ENCODE measurements at regions not wholly inside any gene's neighbourhood (a gene's known extent, or its start where the extent isn't known, plus 50 kb on each side); places are given as distances from the start of the nearest gene placed in this dataset.
"Not testable (repeated sequence)": the region's sequence is repeated elsewhere in the genome, so short reads cannot be mapped to it uniquely, and the experiment has no call there.

DNA sequence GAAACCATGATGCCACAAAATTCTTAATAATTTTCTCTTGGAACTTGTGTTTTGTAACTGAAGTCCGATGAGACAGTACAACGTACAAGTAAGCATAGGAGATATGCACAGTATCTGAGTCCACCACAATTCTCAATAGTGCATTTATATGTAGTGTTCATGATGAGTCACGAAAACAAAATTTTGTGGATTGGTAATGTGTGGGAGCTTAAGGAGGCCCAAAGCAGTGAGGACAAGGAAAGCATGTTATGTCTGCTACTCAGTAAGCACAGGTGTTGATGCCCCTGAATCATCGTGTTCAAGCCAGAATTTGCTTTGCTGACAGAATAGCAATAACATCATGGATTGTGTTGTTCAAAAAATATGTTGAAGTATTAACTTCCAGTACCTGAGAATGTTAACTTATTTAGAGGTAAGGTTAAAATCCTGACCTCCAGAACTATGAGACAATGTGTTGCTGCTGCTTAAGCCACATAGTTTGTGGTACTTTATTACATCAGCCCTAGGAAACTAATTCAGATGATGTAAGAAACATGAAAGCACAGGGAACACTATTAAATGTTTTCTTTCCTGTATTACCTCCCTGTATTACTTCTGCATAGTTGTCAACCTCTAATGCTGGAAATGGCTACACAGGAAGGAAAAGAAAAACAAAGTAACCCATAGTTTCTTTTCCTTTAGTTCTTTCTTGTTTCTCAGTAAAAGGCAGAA, 201.3 kb downstream of the SLITRK6 start:
- no peak for DNase-seq

GRCh38 chr13:85592211-85592610, 207.0 kb downstream of the SLITRK6 start:
- no peak for DNase-seq

DNA sequence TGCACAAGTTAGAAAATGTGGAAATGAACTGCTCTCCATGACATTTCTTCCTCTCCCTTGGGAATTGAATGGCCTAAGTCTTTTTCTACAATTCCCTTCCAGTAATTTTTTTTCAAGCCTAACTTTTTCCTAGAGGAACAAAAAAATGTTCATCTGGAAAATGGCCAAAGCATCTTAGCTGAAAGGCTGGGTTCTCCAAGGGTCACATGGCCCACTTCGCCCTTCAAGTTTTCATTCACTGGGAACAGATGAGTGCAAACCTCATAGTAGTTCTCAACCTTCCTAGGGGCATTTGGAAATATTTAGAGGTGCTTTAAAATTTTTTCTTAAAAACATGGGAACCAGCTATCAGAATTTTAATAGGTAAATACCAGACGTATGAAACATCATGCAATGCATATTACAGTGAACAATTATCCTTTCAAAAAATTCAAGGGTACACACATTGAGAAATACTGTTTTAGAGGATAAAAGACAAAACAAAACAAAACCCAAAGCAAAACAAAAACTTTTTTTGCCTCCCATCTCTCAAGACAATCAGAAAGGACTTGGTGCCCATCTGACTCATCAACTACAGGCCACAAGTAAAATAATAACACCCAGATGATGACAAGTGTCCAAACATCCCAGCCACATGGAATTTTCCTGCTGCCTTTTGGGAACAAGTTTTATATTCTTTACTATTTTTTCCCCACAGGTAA, 208.8 kb downstream of the SLITRK6 start:
- no peak for DNase-seq

DNA sequence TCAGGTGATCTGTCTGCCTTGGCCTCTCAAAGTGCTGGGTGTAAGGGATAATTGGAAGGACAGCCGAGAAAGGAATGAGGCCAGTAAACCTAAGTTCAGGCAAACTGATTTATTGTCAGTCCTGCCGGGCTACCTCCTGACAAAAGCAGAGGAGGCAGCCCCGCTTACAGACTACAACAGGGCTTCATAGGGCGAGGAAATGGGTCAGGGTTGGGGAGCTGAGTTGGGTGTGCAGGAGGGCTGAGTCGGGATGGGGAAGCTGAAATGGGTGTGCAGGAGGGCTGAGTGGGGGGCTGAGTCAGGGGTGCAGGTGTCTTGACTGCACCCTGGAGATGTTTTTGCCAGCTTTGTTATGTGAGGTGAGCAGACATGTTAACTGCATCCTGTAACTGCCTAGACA, 210.2 kb downstream of the SLITRK6 start:
- DNase-seq, result no peak

GRCh38 chr13:85588359-85588758, 210.9 kb downstream of the SLITRK6 start:
- no peak for DNase-seq

DNA sequence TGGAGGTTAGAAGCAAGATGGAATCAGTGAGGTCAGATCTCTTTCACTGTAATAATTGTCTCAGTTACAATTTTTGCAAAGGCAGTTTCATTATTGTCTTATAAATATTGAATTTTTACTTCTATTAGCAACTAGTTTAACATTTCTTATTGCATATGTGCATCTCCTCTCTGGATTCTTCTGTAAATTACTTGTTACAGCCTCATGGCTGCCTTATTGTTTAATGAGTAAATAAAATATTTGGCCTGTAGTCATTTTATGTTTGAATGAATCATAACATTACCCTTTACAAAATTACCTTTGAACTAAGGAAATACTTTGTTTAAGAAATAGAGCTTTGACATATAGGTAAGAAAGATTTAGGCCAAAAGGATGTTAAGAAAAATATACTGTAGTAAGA, 212.4 kb downstream of the SLITRK6 start:
- DNase-seq, result no peak

DNA sequence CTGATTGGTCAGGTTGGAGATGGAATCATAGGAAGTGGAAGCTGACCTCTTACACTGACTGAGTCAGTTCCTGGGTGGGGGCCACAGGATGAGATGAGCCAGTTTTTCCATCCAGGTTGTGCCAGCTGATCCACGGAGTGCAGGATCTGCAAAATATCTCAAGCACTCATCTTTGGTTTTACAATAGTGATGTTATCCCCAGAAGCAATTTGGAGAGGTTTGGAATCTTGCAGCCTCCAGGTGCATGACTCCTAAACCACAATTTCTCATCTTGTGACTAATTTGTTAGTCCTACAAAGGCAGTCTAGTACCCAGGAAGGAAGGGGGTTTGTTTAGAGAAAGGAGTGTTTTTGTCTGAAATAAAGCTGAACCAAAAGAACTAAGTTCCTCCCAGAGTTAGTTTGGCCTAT, 212.8 kb downstream of the SLITRK6 start:
- DNase-seq, result no peak

- no peak for DNase-seq
These were observed 216.3 kb downstream of the SLITRK6 start for GRCh38 chr13:85582890-85583289.

GRCh38 chr13:85575110-85575509, 224.1 kb downstream of the SLITRK6 start:
- DNase-seq, result no peak

DNA sequence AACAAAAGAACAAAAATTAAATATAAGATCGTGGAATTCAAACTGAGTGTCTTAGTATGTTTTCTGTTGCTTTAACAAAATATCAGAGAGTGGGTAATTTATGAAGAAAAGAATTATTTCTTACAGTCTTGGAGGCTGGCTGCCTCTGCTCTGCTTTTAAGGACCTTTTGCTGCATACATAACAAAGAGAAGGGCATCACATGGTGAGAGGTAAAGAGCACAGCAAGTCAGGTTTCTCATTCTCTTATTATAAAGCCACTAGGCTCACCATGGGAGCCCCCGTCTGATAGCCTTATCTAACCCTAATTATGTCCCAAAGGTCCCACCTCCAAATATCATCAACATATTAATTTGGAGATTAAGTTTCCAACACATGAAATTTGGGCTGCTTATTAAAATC, 231.3 kb downstream of the SLITRK6 start:
- DNase-seq, result no peak

DNA sequence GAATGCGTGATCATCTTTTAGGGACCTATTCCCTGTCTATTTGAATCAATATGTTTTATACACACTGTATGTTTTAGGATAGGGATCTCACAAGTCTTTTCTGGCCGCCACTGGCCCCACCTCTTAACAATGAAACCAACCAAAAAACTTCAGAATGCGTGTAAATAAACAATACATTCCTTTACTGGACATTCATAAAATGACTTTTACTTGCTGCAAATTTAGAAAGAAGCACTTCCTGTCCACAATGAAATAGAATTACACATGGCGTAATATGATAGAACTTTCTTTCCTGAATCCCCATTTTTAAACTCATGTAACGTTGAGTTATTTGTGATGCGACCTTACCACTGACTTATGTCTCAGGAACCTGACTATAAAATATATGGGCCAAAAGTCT, 233.6 kb downstream of the SLITRK6 start:
- DNase-seq, result no peak

GRCh38 chr13:85564598-85564997, 234.6 kb downstream of the SLITRK6 start:
- no peak for DNase-seq

DNA sequence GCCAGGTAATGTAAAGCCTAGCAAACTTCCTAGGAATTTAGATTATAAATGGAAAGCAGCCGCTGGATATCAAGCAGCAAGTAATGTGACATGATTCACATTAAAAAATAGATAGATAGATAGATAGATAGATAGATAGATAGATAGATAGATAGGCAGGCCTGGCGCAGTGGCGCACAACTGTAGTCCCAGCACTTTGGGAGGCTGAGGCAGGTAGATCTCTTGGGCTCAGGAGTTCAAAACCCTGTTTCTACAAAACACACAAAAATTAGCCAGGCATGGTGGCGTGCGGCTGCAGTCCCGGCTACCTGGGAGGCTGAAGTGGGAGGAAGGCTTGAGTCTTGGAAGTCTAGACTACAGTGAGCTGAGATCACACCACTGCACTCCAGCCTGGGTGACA, 236.9 kb downstream of the SLITRK6 start:
- DNase-seq, result no peak

DNA sequence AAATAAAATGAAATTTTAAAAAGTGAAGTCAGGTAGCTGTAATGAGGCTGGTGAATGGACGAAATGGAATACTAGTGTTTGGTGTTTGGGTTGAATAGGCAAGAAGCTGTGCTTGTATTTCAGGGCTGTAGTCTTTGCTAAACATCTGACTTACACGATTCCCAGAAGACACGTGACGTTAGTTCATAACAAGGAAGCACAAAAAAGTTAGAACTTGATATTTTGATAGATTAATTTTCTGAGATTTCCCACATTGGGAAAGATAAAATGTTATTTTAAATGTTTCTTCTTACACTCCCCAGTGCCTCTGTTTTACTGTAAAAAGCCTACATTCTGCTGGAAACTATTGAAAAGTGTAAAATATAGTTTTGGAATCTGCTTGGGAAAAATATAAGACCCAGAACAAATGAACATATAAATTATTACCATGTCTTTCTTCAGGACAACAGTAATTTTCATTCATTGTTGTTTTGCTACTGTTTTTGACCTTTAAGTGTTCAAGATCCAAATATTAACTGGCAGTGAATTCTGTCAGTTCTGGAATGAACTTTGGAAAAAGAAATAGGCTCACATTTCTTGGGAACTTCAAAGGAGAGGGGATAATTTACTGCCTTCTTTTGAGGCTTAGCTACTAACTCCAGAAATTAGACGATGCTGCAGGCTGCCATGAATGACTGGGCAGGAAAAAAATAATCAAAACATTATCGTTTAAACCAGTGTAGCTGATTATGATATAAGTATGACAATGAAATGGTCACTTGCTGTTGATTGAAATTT, 241.3 kb downstream of the SLITRK6 start:
- DNase-seq, result no peak

GRCh38 chr13:85551012-85551411, 248.2 kb downstream of the SLITRK6 start:
- no peak for DNase-seq

DNA sequence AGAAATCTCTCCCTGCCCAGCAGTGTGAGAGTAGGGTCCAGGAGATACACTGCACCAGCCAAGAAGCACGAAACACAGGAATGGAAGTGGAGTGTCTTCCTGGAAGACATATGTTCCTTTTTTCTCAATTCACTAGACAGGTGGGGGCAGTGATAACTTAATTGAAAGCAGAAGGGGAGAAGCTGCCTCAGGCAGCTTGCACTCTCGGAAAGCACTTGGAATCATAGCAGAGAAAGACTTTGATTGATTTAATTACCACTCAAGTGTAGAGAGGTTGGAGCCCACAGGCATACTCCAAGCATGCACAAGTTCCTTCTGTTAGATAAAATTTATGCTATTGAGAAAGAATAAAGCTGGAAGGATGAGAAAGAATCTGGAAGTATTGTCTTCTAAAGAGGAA, 249.4 kb downstream of the SLITRK6 start:
- no peak for DNase-seq

- not testable (repeated sequence) for DNase-seq
These were observed 250.4 kb downstream of the SLITRK6 start for GRCh38 chr13:85548845-85549244.

DNA sequence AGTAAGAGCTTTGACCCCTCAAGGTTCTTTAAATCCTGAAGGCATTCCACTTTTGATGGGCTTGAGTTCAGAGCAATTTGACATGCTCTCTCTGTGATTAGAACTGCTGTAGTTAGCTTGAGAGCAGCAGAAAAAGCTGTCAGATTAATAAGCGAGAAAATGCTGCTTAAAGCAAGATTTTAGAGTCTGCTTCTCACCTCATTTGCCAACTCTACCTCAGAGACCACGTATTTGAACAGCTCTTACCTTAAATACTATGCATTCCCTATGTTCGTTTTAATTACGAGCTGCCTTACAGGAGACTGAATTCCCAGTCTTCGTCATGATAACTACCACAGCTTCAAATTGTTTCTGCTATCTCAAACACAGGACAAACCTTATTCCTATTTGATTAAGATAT, 253.4 kb downstream of the SLITRK6 start:
- no peak for DNase-seq

- no peak for DNase-seq
These were observed 254.5 kb downstream of the SLITRK6 start for GRCh38 chr13:85544756-85545155.

- no peak for DNase-seq
These were observed 256.1 kb downstream of the SLITRK6 start for GRCh38 chr13:85543144-85543543.

- DNase-seq, result no peak
These were observed 257.7 kb downstream of the SLITRK6 start for GRCh38 chr13:85541476-85541875.

DNA sequence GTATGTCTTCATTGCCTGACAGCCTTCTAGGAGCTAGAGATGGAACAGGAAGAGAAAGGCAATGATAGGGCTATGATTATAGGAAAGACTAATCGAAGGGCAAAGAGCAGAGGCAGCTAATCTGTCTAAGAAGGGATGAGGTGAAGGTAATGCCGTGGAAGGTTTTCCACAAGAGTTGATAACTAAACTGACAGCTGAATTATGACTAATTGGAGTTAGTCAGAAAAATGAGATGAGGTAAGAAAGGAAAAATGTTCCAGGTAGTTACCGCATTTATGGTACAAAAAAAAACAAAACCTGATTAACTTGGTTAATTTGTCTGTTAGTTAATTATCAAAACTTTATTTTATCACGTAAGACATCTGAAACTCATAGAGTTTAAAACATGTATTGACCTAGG, 260.3 kb downstream of the SLITRK6 start:
- DNase-seq, result no peak

DNA sequence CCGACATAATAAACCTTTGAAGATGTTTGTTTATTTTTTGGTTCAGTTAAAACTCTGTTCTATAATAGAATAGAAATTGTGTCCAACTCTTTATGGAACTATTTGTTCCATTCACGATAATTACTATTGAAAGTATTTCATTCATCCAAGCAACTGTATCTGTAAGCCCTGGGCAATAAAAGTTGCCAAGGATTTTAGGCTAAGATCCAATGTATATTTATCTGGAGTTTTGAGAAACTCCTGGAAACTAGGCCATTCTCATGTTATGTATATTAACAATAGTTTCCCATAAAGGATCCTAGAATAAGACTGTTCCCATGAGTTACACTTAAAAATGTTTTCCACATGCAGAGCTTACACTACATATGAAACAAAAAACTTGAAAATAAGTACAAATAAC, 261.6 kb downstream of the SLITRK6 start:
- DNase-seq, result no peak

DNA sequence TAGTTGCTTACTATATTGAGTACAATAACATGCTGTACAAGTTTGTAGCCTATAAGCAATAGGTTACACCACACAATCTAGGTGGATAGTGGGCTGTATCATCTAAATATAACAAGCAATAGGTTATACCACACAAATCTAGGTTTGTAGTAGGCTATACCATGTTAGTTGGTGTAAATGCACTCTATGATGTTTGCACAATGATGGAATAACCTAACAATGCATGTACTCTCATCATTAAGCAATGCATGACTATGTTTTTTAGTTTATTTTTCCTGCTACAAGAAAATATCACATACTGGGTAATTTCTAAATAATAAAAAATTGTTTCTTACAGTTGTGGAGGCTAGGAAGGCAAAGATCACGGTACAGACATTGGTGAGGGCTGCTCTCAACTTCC, 262.5 kb downstream of the SLITRK6 start:
- DNase-seq, result no peak
